K562 (cell line): ENCODE measurements at regions not wholly inside any gene's neighbourhood (a gene's known extent, or its start where the extent isn't known, plus 50 kb on each side); places are given as distances from the start of the nearest gene placed in this dataset.

ENCODE experiments used
- BRF1 ChIP-seq: IDR thresholded peaks from 3 replicates; pipeline ENCODE4 v1.6.1; 2011; ENCODE audit warnings: borderline replicate concordance, mild to moderate bottlenecking; ENCODE audit not compliant: insufficient read length; ENCODE audit errors: extremely low read depth
- C11orf30 ChIP-seq: fragments of 450-650 bp; IDR thresholded peaks from 2 replicates; pipeline ENCODE4 v1.6.1; 2016; ENCODE audit warnings: low read depth, mild to moderate bottlenecking
- CHCHD3 ChIP-seq: fragments of 250-450 bp; sonication (Bioruptor Pico); IDR thresholded peaks from 2 replicates; pipeline ENCODE4 v2.1.2; 2022; ENCODE audit warnings: mild to moderate bottlenecking
- CHD2 ChIP-seq: IDR thresholded peaks from 2 replicates; pipeline ENCODE4 v1.6.1; 2011; ENCODE audit warnings: low read depth, low read length
- DDX20 ChIP-seq: fragments of 450-650 bp; IDR thresholded peaks from 2 replicates; pipeline ENCODE4 v1.6.1; 2016; ENCODE audit warnings: missing genetic modification characterization, low read depth, mild to moderate bottlenecking, missing compliant biosample characterization, moderate library complexity
- FOS ChIP-seq: IDR thresholded peaks from 3 replicates; pipeline ENCODE4 v1.6.1; 2011; ENCODE audit not compliant: insufficient read length; ENCODE audit errors: extremely low read depth
- FOXA3 ChIP-seq, 2 experiments: fragments of 450-650 bp in 1 of 2; sonication (generic) in 1 of 2; formaldehyde crosslinking; IDR thresholded peaks in 1 of 2; conservative IDR thresholded peaks in 1 of 2; 2 replicates each; pipeline versions ENCODE4 v1.4.0 to v1.8.0; 2020 to 2022; ENCODE audit warnings: mild to moderate bottlenecking in 2 of 2, missing genetic modification reagents in 1 of 2
- GABPB1 ChIP-seq: sonication (generic); formaldehyde crosslinking; IDR thresholded peaks from 2 replicates; pipeline ENCODE4 v1.8.0; 2022; ENCODE audit warnings: mild to moderate bottlenecking, missing genetic modification reagents
- GATAD2B ChIP-seq: fragments of 450-650 bp; IDR thresholded peaks from 2 replicates; pipeline ENCODE4 v1.6.1; 2017; ENCODE audit warnings: mild to moderate bottlenecking, borderline replicate concordance
- HOMEZ ChIP-seq: fragments of 250-450 bp; sonication (Bioruptor Pico); IDR thresholded peaks from 2 replicates; pipeline ENCODE4 v1.4.0; 2020; ENCODE audit warnings: mild to moderate bottlenecking, moderate library complexity
- MCM7 ChIP-seq, 2 experiments: fragments of 450-650 bp; IDR thresholded peaks; 2 replicates each; pipeline ENCODE4 v1.6.1; 2016 to 2018
- NFE2L1 ChIP-seq: fragments of 450-650 bp; IDR thresholded peaks from 2 replicates; pipeline ENCODE4 v1.6.1; 2016; ENCODE audit warnings: missing genetic modification characterization, low read depth, mild to moderate bottlenecking, missing compliant biosample characterization, moderate library complexity, borderline replicate concordance
- NONO ChIP-seq, 2 experiments: fragments of 200-400 bp in 1 of 2; fragments of 450-650 bp in 1 of 2; formaldehyde crosslinking in 1 of 2; IDR thresholded peaks; 2 replicates each; pipeline ENCODE4 v1.6.1; 2017; ENCODE audit warnings: low read depth in 2 of 2, mild to moderate bottlenecking in 2 of 2, moderate library complexity in 2 of 2, low read length in 1 of 2
- NR1H2 ChIP-seq: sonication (generic); formaldehyde crosslinking; IDR thresholded peaks from 2 replicates; pipeline ENCODE4 v1.4.0; 2020; ENCODE audit warnings: mild to moderate bottlenecking, missing genetic modification reagents
- NR3C1 ChIP-seq: sonication (generic); formaldehyde crosslinking; IDR thresholded peaks from 2 replicates; pipeline ENCODE4 v1.8.1; 2022; ENCODE audit warnings: missing genetic modification reagents
- OTX1 ChIP-seq: fragments of 450-650 bp; formaldehyde crosslinking; IDR thresholded peaks from 2 replicates; pipeline ENCODE4 v1.4.0; 2022; ENCODE audit warnings: mild to moderate bottlenecking
- PHB ChIP-seq: fragments of 250-450 bp; sonication (Bioruptor Pico); IDR thresholded peaks from 2 replicates; pipeline ENCODE4 v1.5.0; 2021
- POLR2AphosphoS5 ChIP-seq: IDR thresholded peaks from 2 replicates; pipeline ENCODE4 v1.6.1; 2011; ENCODE audit warnings: mild to moderate bottlenecking, low read depth, low read length, moderate library complexity; ENCODE audit not compliant: control insufficient read depth, insufficient read depth
- RUNX1 ChIP-seq: sonication (generic); IDR thresholded peaks from 2 replicates; pipeline ENCODE4 v1.6.1; 2016; ENCODE audit warnings: antibody characterized with exemption, low read depth
- SIRT6 ChIP-seq: IDR thresholded peaks from one replicate; pipeline ENCODE4 v1.6.1; 2012; ENCODE audit warnings: low read depth, mild to moderate bottlenecking, control low read depth, inconsistent platforms, low read length, moderate library complexity
- SMC3 ChIP-seq: conservative IDR thresholded peaks from 2 replicates; pipeline ENCODE4 v1.6.1; 2011; ENCODE audit warnings: low read depth, low read length, improper control_type of control experiment; ENCODE audit not compliant: insufficient read depth
- SOX6 ChIP-seq: fragments of 450-650 bp; IDR thresholded peaks from 2 replicates; pipeline ENCODE4 v1.6.1; 2014; ENCODE audit warnings: mild to moderate bottlenecking
- TCF7L2 ChIP-seq: fragments of 150-350 bp; IDR thresholded peaks from 2 replicates; pipeline ENCODE4 v1.6.1; 2016; ENCODE audit warnings: low read depth, mild to moderate bottlenecking, low read length, moderate library complexity
- ZBTB43 ChIP-seq: sonication (generic); formaldehyde crosslinking; IDR thresholded peaks from 2 replicates; pipeline ENCODE4 v1.8.0; 2023; ENCODE audit warnings: mild to moderate bottlenecking, missing genetic modification reagents
- TF ChIP-seq, protein P1 (sequence below): fragments of 250-450 bp; sonication (Bioruptor Pico); IDR thresholded peaks from 2 replicates; pipeline ENCODE4 v1.4.0; 2020; ENCODE audit warnings: mild to moderate bottlenecking, moderate library complexity, borderline replicate concordance

- TF ChIP-seq RUNX1 (no peak), CHCHD3 (CRISPR knock-in tag) (no peak), NR3C1 (CRISPR knock-in tag) (no peak), NFE2L1 (tag) (no peak), GATAD2B (peak; percentile 81; the same call in 1 of the 2 replicates), GABPB1 (CRISPR knock-in tag) (peak; percentile 59; the same call in 1 of the 2 replicates), BRF1 (no peak), C11orf30 (peak; percentile 28; the same call in 1 of the 2 replicates), DDX20 (no peak), SIRT6 (no peak), FOXA3 (CRISPR knock-in tag; conservative IDR thresholded peaks at IDR 0.05 in 1 of 2, IDR thresholded peaks at IDR 0.05 in 1 of 2) (no peak), OTX1 (CRISPR knock-in tag) (no peak), FOS (no peak), SMC3 (no peak), ZBTB43 (CRISPR knock-in tag) (no peak), HOMEZ (no peak), MCM7 (IDR thresholded peaks at IDR 0.05) (no peak), PHB (CRISPR knock-in tag) (no peak), POLR2AphosphoS5 (no peak), NONO (IDR thresholded peaks at IDR 0.05; ENCODE audit: low read depth in 2 of 2, low read length in 1 of 2) (no peak), SOX6 (peak; percentile 90), NR1H2 (CRISPR knock-in tag) (no peak), CHD2 (peak; percentile 23), TCF7L2 (no peak)
- TF ChIP-seq, protein P1, sequence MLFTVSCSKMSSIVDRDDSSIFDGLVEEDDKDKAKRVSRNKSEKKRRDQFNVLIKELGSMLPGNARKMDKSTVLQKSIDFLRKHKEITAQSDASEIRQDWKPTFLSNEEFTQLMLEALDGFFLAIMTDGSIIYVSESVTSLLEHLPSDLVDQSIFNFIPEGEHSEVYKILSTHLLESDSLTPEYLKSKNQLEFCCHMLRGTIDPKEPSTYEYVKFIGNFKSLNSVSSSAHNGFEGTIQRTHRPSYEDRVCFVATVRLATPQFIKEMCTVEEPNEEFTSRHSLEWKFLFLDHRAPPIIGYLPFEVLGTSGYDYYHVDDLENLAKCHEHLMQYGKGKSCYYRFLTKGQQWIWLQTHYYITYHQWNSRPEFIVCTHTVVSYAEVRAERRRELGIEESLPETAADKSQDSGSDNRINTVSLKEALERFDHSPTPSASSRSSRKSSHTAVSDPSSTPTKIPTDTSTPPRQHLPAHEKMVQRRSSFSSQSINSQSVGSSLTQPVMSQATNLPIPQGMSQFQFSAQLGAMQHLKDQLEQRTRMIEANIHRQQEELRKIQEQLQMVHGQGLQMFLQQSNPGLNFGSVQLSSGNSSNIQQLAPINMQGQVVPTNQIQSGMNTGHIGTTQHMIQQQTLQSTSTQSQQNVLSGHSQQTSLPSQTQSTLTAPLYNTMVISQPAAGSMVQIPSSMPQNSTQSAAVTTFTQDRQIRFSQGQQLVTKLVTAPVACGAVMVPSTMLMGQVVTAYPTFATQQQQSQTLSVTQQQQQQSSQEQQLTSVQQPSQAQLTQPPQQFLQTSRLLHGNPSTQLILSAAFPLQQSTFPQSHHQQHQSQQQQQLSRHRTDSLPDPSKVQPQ = no peak
These were observed 107.5 kb upstream of the ATF7IP start (continued) for GRCh38 chr12:14257734-14258574.
